ENCODE measurements at regions not wholly inside any gene's neighbourhood (a gene's known extent, or its start where the extent isn't known, plus 50 kb on each side); places are given as distances from the start of the nearest gene placed in this dataset.

GRCh38 chr3:156606729-156607128, 51.8 kb upstream of the SSR3 start:
- no peaks in the 10 kb centered on the region for H3K9me3 ChIP-seq (ENCODE audit: control insufficient read depth, low read depth, low read length)
- no peak overlapping the region for H3K27ac ChIP-seq (ENCODE audit: control insufficient read depth, insufficient read depth, low read length)
- H4K20me1 ChIP-seq (ENCODE audit: control insufficient read depth, extremely low read depth, insufficient read depth, low read length): no peaks in the 10 kb centered on the region
- H3K79me2 ChIP-seq (ENCODE audit: control insufficient read depth, insufficient read depth, low read length): no peaks in the 10 kb centered on the region
- H3K4me1 ChIP-seq (ENCODE audit: control insufficient read depth, extremely low read depth, insufficient read depth, low read length): peaks cover 10% of the 10 kb centered on the region
- no peak for DNase-seq (ENCODE audit: low read depth, low spot score)
- no peaks in the 10 kb centered on the region for H3K27me3 ChIP-seq (ENCODE audit: control insufficient read depth, extremely low read depth, insufficient read depth, low read length)
- no peaks in the 10 kb centered on the region for H3K36me3 ChIP-seq (ENCODE audit: control insufficient read depth in 2 of 2, extremely low read depth in 1 of 2, insufficient read depth in 2 of 2, low read length in 2 of 2)
- H2AFZ ChIP-seq (ENCODE audit: control insufficient read depth, low read length): no peak overlapping the region
- H3K4me3 ChIP-seq (ENCODE audit: control insufficient read depth in 2 of 3, extremely low read depth in 1 of 3, insufficient read depth in 2 of 3, low read depth in 1 of 3, low read length in 3 of 3): no peak overlapping the region
- no peaks in the 10 kb centered on the region for H3K9me1 ChIP-seq (ENCODE audit: control insufficient read depth, extremely low read depth, insufficient read depth, low read length)
- no peak for FAIRE-seq
- no peak overlapping the region for H3K9ac ChIP-seq (ENCODE audit: control insufficient read depth, extremely low read depth, insufficient read depth, low read length)
- H3K4me2 ChIP-seq (ENCODE audit: control insufficient read depth, extremely low read depth, insufficient read depth, low read depth, low read length): no peak overlapping the region
- dilution Hi-C loops (cut with MboI; ENCODE audit: extremely low pct_ligation_motif_present, low sequenced_read_pairs): no loop called here
- TF ChIP-seq CTCF (optimal IDR thresholded peaks at IDR 0.05 in 1 of 3, IDR thresholded peaks at IDR 0.05 in 1 of 3, conservative IDR thresholded peaks at IDR 0.05 in 1 of 3; ENCODE audit: extremely low read depth in 1 of 3, insufficient read depth in 2 of 3, low read length in 3 of 3) (no peak), EZH2 (IDR thresholded peaks at IDR 0.05; ENCODE audit: low read length) (no peak)

- Histone ChIP-seq H3K9me1 (ENCODE audit: control insufficient read depth, extremely low read depth, insufficient read depth, low read length) (no peaks in the 10 kb centered on the region), H3K27me3 (ENCODE audit: control insufficient read depth, extremely low read depth, insufficient read depth, low read length) (no peaks in the 10 kb centered on the region), H3K4me2 (ENCODE audit: control insufficient read depth, extremely low read depth, insufficient read depth, low read depth, low read length) (peak overlapping the region; percentile 72), H3K79me2 (ENCODE audit: control insufficient read depth, insufficient read depth, low read length) (no peaks in the 10 kb centered on the region), H3K9ac (ENCODE audit: control insufficient read depth, extremely low read depth, insufficient read depth, low read length) (peak overlapping the region; percentile 5), H2AFZ (ENCODE audit: control insufficient read depth, low read length) (peak overlapping the region; percentile 83), H3K4me3 (ENCODE audit: control insufficient read depth in 2 of 3, extremely low read depth in 1 of 3, insufficient read depth in 2 of 3, low read depth in 1 of 3, low read length in 3 of 3) (peak overlapping the region in 1 of 3 experiments; percentile 41), H4K20me1 (ENCODE audit: control insufficient read depth, extremely low read depth, insufficient read depth, low read length) (no peaks in the 10 kb centered on the region), H3K36me3 (ENCODE audit: control insufficient read depth in 2 of 2, extremely low read depth in 1 of 2, insufficient read depth in 2 of 2, low read length in 2 of 2) (no peaks in the 10 kb centered on the region), H3K27ac (ENCODE audit: control insufficient read depth, insufficient read depth, low read length) (no peak overlapping the region), H3K4me1 (ENCODE audit: control insufficient read depth, extremely low read depth, insufficient read depth, low read length) (peaks cover 10% of the 10 kb centered on the region), H3K9me3 (ENCODE audit: control insufficient read depth, low read depth, low read length) (no peaks in the 10 kb centered on the region)
- DNase-seq (ENCODE audit: low read depth, low spot score): no peak
- FAIRE-seq: peak; percentile 29
- no peak for TF ChIP-seq CTCF (optimal IDR thresholded peaks at IDR 0.05 in 1 of 3, IDR thresholded peaks at IDR 0.05 in 1 of 3, conservative IDR thresholded peaks at IDR 0.05 in 1 of 3; ENCODE audit: extremely low read depth in 1 of 3, insufficient read depth in 2 of 3, low read length in 3 of 3)
- TF ChIP-seq EZH2 (IDR thresholded peaks at IDR 0.05; ENCODE audit: low read length): no peak
- dilution Hi-C loops (cut with MboI; ENCODE audit: extremely low pct_ligation_motif_present, low sequenced_read_pairs): no loop called here
Observed at GRCh38 chr3:156605686-156606605, 51.0 kb upstream of the SSR3 start.
